GM12865 (cell line): ENCODE measurements at regions not wholly inside any gene's neighbourhood (a gene's known extent, or its start where the extent isn't known, plus 50 kb on each side); places are given as distances from the start of the nearest gene placed in this dataset.

Experiments
- DNase-seq: peaks from one replicate; pipeline ENCODE4 v3.0.0; 2010; ENCODE audit warnings: low read depth
- H3K4me3 ChIP-seq: 2 replicates; pipeline ENCODE4 v1.5.1; 2011; ENCODE audit warnings: mild to moderate bottlenecking, low read depth, low read length, control low read depth
- CTCF ChIP-seq: IDR thresholded peaks from 2 replicates; pipeline ENCODE4 v1.5.1; 2011; ENCODE audit warnings: low read length, control low read depth, low read depth, inconsistent platforms; ENCODE audit not compliant: insufficient read depth; ENCODE audit errors: missing control alignments

- no peak for TF ChIP-seq CTCF
- no peak for DNase-seq
- no peak overlapping the region for H3K4me3 ChIP-seq
Observed at GRCh38 chr7:83306502-83306901, 143.8 kb upstream of the PCLO start.

- no peak overlapping the region for H3K4me3 ChIP-seq
- no peak for TF ChIP-seq CTCF
- no peak for DNase-seq
Observed at GRCh38 chr7:83305027-83305426, 142.3 kb upstream of the PCLO start.

GRCh38 chr7:83301416-83301815, 138.7 kb upstream of the PCLO start:
- no peak for TF ChIP-seq CTCF
- H3K4me3 ChIP-seq: no peak overlapping the region
- DNase-seq: no peak

- DNase-seq: no peak
- H3K4me3 ChIP-seq: no peak overlapping the region
- TF ChIP-seq CTCF: no peak
Observed at GRCh38 chr7:83290211-83290610, 127.5 kb upstream of the PCLO start.

GRCh38 chr7:83289419-83289993, 126.8 kb upstream of the PCLO start:
- DNase-seq: no peak
- no peak for TF ChIP-seq CTCF
- H3K4me3 ChIP-seq: no peak overlapping the region

GRCh38 chr7:83280671-83281070, 118.0 kb upstream of the PCLO start:
- TF ChIP-seq CTCF: no peak
- no peak for DNase-seq

GRCh38 chr7:83276250-83276649, 113.6 kb upstream of the PCLO start:
- TF ChIP-seq CTCF: no peak
- no peak for DNase-seq
- H3K4me3 ChIP-seq: no peak overlapping the region

More at GRCh38 chr7:83280671-83281070, 118.0 kb upstream of the PCLO start:
- no peak overlapping the region for H3K4me3 ChIP-seq
